NCI-H2081 (cell line): ENCODE measurements at regions not wholly inside any gene's neighbourhood (a gene's known extent, or its start where the extent isn't known, plus 50 kb on each side); places are given as distances from the start of the nearest gene placed in this dataset.
"Not testable (repeated sequence)": the region's sequence is repeated elsewhere in the genome, so short reads cannot be mapped to it uniquely, and the experiment has no call there.

Experiments
- DNase-seq, 2 experiments: peaks; one replicate each; lab custom pipeline; 2025; lab: John Stamatoyannopoulos, UW

GRCh38 chr3:124138148-124138547, 146.2 kb upstream of the ROPN1 start:
- no peak for DNase-seq

DNA sequence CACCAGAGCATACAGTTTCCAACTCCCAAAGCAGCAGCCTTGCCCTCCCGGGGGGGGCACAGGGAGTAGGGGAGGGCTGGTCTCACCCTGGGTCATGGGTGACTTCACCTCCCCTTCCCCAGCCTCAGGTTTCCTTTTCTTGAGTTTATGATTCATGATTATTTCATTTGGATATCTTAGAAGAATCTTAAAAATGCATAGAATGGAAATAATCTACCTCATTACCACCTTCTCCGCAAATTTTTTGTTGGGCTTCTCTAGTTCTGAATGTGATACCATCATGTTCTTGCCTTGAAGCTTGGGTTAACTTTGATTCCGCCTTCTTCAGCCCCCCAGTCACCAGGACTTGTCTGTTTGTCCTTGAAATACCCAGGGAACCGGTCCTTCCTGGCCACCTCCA, 148.8 kb upstream of the ROPN1 start:
- no peak for DNase-seq

DNA sequence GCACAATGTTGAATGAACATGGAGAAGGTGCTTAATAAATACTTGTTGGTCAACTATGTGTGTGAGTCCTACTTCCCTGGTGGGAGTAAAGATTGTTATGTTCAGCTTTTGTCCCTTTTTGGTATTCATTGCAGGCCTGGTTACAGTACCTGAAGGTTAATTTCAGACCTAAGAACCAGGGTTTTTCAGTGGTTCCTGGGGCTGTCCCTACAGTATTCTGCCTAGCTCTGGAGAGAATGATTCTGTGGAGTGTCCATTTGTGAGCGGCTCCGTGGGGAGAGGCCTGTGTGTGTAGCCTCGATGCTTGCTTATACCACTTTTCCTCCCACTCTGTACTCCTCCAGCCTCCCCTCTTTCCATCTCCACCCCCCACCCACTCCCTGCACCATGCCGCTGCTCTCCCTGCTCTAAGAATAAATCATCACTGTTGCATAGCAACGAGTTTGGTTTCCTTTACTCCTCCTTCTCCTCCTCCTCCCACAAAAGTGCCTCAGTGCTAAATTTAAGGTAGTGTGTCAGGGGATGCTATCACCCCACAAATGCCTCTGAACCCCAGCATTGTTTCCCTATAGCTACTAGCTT, 150.6 kb upstream of the ROPN1 start:
- no peak for DNase-seq

GRCh38 chr3:124143047-124143446, 151.1 kb upstream of the ROPN1 start:
- DNase-seq, result no peak

DNA sequence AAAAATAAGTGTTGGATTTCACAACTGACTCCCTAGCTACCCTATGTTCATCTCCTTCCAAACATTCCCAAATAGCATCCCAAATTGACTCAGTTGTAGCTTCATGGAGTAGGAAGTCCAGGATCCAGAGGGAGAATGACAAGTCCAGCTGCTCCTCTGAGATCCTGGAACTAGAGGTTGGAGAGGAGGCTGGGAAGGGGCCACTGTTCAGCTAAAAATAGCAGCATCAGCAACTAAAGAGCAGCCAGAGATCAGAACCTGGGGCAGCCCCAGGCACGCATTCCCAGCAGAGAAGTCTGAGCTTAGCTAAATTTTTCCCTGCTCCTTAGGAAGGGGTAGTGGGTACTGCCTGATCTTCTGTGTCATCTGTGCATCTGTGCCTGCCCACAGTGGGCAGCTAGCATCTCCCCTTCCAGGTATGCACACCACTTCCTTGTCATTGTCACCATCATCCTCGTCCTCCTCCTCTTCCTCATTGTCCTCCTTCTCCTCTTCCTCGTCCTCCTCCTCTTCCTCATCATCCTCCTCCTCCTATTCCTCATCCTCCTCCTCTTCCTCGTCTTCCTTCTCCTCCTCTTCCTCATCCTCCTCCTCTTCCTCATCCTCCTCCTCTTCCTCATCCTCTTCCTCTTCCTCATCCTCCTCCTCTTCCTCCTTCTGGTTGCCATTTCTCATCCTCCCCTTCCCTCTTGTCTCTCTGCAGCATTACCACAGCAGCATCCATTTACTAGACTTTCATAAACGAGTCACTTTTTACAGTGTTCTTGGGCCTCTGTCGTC, 152.3 kb upstream of the ROPN1 start:
- DNase-seq, result no peak

DNA sequence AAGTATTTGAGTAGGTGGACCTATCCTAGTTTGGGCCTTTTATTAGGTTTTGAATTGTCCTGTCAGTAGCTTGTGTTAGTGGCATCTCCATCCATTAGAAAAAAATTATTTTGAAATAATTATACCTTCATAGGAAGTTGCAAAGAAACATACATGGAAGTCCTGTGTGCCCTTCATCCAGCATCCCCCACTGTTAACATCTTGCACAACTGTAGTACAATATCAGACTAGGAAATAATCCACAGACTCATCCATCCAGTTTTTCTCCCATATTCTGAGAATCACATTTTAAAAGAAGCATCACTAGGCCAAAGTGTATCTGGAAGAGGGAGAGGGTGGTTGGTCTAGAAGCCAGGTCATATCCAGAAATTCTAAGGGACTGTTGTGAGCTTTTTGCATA, 155.5 kb upstream of the ROPN1 start:
- DNase-seq, result no peak

- no peak for DNase-seq
Observed at GRCh38 chr3:124147946-124148345, 156.0 kb upstream of the ROPN1 start.

- DNase-seq, result no peak
Observed at GRCh38 chr3:124149081-124149480, 157.2 kb upstream of the ROPN1 start.

- peak; percentile 17 to 60 for DNase-seq
Observed at GRCh38 chr3:124149771-124150170, 157.8 kb upstream of the ROPN1 start.

- DNase-seq, result not testable (repeated sequence)
Observed at GRCh38 chr3:124152891-124153290, 161.0 kb upstream of the ROPN1 start.

DNA sequence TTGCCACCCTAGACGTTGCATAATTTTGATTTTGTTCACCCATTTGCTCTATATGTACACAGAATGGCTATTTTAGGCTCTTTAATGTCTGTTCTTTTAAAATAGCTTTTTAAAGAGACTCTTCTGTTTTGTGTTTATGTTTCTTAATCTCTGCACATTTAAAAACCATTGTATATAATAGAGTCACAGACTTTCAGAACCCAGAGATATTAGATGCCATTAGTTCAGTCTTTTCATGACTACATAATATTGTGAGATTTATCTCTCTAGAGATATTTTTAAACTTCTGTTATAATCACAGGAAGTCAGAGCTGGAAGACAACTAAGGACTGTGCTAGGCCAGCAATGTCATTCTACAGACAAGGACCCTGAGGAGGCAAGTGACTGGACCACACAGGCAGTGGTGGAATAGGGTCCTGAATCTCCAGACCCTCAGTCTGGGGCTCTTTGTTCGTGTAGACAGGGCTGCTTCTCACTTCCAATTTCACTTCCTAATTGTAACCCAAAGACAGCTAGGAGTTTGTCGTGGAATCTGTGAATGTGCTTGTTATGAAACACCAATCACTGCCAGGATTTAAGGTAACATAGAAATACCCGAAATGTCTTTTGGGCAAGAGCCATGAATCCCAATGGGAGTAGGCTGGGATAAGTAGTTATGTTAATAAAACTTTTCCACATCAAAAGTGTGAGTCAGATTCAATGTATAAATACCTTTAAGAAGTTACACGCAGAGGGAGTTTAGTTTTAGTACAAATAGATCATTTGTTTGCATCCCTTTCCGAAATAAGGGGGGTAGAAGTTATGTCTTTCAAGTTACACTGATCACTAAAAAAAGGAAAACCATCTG, 165.2 kb upstream of the ROPN1 start:
- DNase-seq, result no peak

DNA sequence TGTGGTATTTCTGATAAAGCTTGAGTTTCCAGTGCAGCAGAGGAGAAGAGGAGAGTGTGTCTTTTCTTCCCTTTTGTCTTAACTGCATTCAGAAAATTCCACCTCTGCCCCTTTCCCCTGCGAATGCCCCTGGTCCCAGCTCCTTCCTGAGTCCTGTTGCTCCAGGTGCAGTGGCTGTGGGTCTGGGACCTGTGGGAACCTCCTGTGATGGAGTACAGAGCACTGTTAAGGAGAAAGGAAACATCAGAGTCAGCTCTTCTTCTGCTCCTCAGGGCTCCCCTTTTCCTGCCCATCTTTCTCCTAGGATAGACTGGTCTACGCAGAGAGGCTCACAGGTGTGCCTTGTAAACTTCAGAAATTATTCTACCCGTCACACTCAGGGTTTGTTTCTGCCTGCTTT, 165.8 kb upstream of the ROPN1 start:
- no peak for DNase-seq

DNA sequence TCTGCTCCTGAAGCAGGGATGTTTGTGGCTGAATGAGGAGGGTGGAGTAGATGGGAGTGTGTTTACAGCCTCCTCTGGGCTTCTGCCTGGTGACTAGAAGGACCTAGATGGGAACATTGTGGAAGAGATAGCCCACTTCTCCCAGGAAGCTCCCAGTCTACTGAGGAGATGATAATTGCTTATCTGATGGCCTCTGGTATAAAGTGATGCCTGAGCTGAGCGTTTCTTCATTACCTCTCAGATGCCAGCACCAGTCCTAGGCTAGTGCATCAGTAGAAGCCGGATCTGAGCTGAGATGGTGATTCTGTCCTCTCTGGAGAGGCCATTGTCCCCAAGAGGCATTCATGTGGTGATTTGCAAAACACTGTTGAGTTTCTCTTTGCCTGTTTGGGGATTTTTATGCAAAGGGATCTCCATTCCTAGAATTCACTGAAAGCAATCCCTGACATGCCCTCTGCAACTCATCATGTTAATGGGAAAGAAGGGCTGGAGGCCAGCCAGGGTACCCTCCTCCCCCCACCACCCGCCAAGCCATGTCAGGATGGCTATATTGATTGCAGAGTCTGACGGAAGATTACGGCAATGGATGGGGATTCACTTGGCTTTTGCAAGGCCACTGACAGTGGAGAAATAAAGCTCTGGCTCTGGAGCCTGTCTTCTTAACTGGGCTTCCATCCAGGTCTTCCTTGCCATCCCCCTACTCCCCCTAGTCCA, 166.4 kb upstream of the ROPN1 start:
- no peak for DNase-seq

DNA sequence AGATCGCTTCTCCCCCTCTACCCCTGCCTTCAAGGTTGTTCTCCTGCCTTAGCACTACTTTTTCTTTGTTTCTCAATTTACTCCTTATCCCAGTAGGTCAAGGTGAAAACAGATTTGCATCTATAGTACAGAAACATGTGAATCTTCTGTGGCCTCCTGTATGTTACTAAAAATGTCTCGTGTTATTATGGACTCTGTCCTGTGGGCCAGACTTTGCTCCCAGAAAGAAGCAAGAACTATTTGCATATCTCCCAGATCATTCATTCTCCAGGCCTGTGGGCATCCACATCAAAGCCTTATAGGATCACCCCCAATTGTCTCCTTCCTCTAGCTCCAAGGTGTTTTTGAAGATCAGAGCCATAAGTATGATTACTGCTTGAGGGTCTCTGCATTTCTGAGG, 169.5 kb upstream of the ROPN1 start:
- DNase-seq, result no peak

GRCh38 chr3:124163689-124164088, 171.8 kb upstream of the ROPN1 start:
- no peak for DNase-seq

DNA sequence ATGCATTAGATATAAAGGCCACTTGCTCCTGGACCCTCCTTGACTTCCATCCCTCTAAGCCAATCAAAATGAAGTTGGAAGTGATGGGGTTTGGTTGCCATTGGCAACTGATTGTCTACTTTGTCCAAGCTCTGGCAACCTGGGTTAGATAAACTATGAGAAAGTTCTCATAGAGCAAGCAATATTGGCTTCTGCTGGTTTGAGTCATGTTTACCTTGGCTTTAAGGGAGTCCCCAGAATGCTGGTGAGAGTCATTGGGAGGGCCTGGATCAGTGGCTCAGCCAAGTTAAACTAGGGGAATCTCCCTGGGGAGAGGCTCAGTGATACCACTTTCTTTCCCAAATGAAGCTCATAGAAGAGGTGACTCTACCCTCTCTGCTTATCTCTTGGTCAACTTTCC, 176.3 kb upstream of the ROPN1 start:
- no peak for DNase-seq

- DNase-seq, result no peak
Observed at GRCh38 chr3:124172283-124172682, 180.4 kb upstream of the ROPN1 start.

GRCh38 chr3:124172816-124173215, 180.9 kb upstream of the ROPN1 start:
- no peak for DNase-seq

DNA sequence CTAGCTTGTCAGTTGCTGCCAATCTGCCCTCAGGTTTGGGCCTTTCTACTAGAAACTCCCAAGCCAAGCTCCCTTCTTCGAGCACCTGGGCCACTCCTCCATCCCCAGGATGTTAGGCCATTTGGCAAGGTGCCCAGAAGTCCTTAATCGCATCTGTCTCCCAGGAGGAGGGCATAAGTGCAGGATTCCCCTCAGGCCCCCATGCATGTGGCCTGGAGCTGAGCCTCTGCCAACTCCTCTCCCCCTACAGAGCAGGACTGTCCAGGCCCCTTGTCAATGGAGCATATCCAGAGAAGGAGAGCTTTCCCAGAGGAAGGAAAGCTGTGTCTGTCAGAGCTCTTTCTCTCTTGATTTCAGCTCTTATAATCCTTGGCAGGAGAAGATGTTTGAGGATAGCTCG, 182.6 kb upstream of the ROPN1 start:
- DNase-seq, result peak; percentile 94 to 97

DNA sequence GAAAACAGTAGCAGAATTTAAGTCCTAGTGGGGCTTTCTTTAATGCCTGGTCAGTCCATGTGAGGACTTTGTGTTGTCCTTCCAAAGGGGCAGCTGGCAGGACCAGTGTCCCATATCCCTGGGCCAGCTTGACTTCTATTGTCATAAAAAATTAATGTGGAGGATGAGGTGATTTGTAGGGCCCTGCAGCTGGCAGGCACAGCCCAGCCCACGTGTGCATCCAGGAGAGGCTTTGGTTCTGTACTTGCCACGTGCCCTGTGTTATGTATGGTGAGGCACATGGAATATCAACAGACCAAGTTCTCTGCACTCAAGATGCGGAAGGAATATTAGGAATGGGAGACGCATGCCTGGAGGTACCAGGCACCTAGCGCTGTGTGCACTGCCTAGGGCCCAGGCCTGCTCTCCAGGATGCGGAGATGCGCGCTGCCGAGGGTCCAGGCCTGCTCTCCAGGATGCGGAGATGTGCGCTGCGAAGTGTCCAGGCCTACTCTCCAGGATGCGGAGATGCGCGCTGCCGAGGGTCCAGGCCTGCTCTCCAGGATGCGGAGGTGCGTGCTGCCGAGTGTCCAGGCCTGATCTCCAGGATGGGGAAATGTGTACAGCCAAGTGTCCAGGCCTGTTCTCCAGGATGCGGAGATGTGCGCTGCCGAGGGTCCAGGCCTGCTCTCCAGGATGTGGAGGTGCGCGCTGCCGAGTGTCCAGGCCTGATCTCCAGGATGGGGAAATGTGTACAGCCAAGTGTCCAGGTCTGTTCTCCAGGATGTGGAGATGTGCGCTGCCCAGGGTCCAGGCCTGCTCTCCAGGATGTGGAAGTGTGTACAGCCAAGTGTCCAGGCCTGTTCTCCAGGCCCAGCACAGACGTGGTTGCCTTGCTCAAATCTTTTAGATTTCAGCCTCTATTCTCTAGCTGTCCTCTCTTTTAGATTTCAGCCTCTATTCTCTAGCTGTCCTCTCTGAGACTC, 183.3 kb upstream of the ROPN1 start:
- DNase-seq, result peak; percentile 46 to 53

GRCh38 chr3:124177071-124177470, 185.1 kb upstream of the ROPN1 start:
- no peak for DNase-seq
